HG03457 (cell line): ENCODE measurements at regions not wholly inside any gene's neighbourhood (a gene's known extent, or its start where the extent isn't known, plus 50 kb on each side); places are given as distances from the start of the nearest gene placed in this dataset.

ENCODE experiments used
- ATAC-seq: cut with Tn5 transposase; IDR thresholded peaks from one replicate; pipeline ENCODE4 v1.9.1; 2021; ENCODE audit warnings: moderate number of reproducible peaks; ENCODE audit not compliant: unreplicated experiment

DNA sequence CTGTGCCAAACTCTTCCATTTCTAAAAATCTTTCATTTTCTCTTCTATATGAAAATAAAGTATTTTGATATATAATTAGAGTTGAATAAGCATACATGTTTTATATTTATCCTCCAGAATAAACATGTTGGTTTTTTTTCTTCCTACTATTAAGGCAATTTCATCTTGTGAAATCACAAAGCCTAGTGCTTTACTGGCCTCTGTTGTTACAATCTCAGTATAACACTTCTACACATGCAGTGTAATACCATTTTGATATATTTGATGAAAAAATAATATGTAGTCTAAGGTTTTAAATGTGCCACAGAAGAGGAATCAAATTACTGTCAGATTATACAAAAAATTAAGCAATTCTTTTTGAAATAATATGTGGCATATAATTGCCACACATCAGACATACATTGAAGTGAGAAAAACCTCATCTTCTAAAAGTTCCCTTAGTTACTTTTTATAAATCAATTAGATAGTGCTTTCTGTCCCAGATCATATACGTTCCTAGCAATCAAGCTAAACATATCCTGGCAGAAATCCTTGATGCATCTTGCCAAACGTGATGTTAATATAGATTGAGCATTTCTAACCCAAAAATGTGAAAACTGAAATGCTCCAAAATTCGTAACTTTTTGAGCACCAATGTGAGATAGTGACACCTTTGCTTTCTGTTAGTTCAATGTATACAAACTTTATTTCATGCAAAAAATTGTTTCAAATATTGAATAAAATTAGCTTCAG lies 225.1 kb upstream of the MANEA start:
- no peak for ATAC-seq

DNA sequence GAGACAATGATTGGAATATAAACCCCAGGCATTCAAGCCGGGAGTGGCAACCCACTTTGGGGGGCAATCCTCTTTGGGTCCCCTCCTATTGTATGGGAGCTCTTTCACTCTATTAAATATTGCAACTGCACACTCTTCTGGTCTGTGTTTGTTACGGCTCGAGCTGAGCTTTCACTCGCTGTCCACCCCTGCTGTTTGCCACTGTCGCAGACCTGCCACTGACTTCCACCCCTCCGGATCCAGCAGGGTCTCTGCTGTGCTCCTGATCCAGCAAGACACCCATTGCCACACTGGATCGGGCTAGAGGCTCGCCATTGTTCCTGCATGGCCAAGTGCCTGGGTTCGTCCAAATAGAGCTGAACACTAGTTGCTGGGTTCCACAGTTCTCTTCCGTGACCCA lies 222.8 kb upstream of the MANEA start:
- no peak for ATAC-seq

DNA sequence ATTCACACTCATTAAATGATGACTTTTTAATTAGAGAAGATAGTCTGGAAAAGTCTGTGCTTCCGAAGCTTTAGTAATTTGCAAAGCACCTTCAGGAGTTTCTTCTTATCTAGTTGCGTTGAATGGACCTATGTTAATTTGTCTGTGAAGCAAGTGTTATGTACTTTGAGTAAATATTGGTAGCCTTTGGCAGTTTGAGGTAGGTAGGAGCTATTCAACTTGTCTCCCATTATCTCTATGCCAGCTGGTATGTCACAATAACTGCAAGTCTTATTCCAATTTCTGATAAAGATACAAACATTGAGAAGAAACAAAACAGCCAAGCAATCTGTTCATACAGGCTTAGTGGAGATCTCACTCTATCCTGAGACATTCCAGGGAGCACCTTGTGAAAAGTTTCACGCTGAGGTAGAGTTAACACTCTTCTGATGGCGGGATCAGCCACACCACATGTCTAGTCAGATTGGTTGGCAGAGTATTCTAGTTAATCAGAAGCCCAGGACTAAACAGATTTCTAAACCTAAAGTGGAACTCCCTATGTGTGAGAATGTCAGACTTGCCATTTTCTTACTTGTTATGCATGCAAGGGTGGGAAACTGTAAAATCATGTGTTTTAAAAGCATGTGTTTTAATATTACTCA lies 219.8 kb upstream of the MANEA start:
- ATAC-seq, result no peak

DNA sequence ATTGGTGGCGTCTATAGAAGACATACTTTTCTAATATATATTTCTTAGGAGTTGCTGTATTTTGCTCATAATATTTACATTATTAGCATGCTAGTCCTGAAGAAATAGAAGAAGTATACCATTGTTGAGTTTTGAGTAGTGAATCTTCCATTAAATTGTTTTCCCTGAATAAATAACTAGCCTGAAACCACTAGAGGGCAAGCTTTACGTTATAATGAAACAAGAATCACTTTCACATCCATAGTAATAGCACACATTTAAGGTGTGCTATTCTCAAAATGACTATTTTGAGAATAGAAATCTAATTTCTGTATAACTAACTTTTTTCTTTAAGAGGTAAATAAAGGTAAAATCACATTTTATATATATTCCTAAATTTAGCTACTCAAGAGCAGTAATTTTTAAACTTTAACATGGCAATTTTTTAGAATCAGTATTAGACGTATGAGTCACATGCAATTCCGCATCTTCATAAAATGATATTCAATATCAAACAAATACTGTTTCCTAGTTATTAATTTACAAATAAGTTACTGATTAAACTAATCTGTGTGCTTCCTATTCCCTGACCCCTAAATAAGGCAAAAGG lies 213.2 kb upstream of the MANEA start:
- ATAC-seq, result peak; percentile 83

DNA sequence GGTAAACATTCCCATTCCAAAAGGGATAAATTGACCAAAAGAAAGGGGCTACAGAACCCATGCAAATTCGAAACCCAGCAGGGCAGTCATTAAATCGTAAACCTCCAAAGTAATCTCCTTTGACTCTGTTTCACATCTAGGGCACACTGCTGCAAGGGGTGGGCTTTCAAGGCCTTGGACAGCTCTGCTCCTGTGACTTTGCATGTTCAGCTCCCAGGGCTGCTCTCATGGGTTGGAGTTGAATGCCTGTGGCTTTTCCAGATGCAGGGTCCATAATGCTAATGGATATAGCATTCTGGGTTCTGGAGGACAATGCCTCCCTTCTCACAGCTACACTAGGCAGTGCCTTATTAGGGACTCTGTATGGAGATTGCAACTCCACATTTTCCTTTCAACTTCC lies 211.9 kb upstream of the MANEA start:
- no peak for ATAC-seq

DNA sequence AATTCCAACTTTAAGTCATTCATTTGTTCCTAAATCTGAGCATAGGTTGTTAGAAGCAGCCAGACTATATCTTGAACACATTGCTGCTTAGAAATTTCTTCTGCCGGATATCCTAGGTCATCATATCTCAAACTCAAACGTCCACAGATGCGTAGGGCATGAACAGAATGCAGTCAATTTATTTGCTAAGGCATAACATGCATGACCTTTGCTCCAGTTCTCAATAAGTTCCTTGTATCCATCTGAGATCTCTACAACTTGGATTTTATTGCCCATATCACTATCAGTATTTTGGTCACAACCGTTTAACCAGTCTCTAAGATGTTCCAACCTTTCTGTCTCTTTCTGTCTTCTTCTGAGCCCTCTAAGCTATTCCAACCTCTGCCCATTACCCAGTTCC lies 210.9 kb upstream of the MANEA start:
- ATAC-seq, result no peak

DNA sequence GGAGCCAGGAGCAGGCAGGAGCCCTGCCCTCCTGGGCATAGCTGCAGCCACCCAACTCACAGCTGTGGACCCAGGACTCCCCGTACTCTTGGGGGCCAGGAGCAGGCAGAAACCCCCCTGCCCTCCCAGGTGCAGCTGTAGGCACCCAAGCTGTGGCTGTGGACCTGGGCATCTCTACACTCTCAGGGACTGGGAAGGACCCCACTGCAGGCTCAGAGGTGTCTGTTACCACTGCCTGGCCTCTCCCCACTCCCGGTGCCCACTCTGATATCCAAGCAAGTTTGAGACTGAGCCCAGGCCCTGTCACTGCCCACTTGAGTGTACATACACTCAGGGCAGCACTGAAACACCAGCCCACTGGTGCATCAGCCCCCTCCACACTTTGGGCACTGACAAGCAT lies 193.5 kb upstream of the MANEA start:
- ATAC-seq, result no peak

DNA sequence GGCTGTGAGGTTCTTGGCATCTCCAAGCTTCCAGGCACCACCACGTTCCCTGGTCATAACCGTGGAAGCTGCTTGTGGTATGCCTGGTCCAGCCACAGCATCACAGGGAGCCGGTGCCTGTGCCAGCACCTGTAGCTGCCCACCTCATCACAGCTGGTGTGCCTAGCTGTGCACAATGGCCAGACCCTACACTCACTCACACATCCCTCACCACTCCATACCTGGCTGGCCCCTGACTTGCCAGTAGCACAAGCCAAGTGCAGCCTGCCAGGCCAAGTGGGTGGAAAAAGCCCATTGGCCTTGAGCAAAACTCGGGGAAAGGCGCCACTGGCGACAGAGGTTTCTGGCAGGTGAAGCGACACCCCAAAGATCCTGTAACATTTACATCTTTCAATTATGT lies 192.3 kb upstream of the MANEA start:
- no peak for ATAC-seq

DNA sequence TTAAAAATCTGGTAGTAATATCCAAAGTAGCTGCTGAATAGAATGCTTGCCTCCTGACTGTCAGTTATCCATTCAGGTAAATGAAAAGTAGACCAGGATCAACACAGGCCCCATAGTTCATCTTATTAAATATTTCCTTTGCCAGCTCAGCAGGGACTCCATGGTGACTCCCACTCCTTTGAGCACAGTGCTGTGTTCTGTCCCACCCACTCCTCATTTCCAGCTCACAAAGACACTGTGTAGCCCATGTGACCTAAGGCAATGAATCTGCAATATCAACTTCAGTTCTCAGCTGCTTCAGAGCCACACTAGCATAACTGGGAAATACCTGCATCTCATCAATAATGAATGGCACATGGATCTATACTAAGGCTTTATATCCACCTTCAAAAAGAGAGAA lies 189.5 kb upstream of the MANEA start:
- ATAC-seq, result no peak

DNA sequence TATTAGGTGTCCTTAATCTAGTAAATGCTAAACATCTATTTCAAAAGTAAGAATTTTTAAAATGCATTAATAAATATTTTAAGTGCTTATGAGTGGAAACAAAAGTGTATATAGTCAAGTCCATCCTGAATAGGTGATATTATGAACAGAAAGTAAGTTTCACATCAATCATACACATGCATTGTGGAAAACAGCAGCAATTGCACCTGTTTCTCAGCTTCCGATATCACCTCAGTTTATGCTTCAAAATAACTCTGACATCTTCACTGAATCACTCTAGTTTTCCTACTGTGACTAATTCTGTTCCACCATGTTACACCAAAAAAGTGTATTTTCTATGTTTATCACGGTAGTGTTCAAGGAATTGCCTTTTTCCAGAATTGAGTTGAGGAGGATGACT lies 172.6 kb upstream of the MANEA start:
- ATAC-seq, result no peak

DNA sequence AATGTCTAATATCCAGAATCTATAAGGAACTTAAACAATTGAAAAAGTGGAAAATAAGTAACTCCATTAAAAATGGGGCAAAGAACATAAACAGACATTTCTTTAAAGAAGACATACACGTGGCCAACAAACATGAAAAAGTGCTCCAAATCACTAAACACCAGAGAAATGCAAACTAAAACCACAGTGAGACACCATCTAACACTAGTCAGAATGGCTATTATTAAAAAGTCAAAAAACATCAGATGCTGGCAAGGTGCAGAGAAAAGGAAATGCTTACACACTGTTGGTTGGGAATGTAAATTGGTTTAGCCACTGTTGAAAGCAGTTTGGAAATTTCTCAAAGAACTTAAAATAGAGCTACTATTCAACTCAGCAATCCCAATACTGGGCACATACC lies 169.2 kb upstream of the MANEA start:
- ATAC-seq, result no peak

DNA sequence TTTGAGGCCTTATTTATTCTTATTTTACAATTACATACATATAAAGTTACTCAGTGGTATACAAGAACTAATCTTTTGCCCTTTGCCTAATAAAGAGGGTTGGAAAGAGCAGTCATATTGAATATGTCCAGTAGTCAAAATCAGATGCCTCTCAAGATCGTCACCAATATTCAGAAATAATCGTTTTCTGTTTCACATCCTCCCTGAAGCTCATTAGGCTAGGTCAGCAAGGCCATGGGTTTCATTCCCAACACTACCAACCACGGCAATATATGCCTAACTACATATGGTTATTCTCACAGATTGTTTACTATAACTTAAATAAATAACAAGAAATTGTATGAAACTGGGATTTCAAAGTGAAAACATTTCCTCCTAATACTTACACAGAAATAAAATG lies 167.2 kb upstream of the MANEA start:
- no peak for ATAC-seq

DNA sequence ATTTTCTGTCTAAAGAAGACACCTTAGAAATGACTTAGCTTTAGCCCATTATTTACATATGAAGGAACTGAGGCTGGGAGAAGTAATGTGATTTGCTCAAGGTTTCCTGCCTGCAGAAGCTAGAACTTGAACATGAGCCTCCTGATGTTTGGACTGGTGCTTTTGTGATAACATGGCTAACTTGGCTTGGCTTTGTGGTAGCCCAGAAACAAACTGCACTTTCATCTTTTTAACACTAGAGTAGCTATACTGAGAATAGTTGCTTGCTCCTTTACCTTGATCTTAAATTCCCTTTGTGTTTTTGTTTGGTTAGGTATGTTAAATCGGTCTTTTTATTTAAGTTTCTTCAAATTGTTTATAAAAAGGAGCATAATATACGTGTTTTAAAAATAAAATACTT lies 163.5 kb upstream of the MANEA start:
- ATAC-seq, result no peak

DNA sequence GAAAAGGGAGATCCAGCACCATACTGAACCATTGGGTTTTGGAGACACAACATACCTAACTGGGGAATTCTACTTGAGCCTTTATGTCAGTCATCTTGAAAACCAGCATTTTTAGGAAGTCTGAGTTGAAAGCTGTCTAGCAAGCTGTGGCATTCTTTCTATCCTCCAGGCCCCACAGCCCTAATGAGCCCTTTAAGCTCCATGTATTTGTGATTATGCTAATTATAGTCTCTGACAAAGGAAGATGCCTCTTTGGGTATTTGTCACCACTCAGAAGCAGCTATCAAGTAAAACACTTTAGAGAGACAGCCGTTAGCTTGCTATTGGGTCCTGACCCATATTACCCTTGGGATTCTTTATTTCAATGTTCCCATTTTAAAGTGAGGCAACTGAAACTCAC lies 159.5 kb upstream of the MANEA start:
- no peak for ATAC-seq

DNA sequence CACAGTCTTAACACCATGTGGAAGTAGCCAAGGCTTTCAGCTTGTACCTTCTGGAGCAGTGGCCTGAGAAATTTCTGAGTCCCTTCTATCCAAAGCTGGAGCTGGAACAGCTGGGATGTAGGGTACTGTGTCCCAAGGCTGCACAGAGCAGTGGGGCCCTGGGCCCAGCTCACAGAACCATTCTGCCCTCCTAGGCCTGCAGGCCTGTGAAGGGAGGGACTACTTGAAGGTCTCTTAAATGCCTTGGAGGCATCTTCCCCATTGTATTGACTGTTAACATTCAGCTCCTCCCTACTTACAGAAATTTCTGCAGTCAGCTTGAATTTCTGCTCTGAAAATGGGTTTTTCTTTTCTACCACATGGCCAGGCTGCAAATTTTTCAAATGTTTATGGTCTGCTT lies 156.5 kb upstream of the MANEA start:
- ATAC-seq, result no peak

DNA sequence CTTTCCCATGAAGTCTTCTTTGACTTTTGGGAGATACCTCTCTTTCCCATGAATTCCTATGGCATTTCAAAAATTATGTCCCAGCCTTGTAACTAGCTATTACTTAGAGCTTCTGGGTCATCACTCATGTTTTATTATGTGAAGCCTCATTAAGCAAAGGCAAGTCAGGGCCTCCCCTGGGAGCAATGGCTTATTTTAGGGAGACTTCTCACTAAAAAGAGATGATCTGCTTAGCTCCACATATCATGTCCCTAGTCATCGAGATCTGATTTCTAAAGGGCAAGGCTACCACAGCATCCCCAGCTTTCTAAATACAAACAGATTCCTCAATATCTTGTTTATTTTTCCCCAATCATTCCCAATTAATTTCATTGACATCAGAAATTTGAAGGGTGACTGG lies 154.0 kb upstream of the MANEA start:
- ATAC-seq, result no peak

DNA sequence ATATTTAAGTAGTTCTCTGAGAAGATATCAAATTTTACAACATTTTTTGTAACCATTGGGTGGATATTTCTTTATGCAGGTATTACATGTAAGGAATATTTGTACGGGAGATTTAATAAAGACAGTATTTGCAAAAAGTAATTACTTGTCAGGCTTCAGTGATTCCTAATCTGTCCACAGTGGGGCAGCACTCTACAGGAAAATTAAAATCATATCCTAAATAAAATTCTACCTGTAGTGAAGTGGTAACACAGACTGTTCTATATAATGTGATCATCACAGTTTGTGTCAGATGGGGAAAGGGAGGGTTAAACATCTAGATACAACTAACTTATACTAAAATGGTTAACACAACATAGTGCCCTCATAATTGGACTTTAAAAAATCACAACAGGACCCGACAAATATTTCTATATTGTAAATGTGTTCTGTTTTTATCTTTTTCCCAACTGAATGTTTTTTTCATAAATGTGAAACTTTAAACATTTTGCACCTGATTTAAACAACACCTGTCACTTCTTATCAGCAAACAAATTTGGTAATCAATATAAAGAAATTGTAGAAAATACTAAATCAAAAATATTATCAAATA lies 145.6 kb upstream of the MANEA start:
- ATAC-seq, result no peak

DNA sequence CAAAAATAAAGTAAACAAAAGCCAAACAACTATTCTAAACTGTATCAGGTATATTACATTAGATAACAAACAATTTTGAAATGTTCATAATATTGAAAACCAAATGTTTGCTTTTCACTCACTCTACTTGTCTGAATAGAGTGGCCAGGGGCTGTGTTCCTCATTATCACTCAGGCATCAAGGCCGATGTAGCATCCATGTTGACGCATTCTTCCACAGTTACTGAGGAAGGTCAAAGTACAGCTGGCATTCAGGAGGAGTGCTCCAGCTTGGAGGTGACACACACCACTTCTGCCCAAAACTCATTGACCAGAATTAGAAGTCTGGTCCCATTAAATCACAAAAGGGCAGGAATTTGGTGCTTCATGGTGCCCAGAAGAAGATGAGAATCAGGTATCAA lies 137.6 kb upstream of the MANEA start:
- ATAC-seq, result no peak

DNA sequence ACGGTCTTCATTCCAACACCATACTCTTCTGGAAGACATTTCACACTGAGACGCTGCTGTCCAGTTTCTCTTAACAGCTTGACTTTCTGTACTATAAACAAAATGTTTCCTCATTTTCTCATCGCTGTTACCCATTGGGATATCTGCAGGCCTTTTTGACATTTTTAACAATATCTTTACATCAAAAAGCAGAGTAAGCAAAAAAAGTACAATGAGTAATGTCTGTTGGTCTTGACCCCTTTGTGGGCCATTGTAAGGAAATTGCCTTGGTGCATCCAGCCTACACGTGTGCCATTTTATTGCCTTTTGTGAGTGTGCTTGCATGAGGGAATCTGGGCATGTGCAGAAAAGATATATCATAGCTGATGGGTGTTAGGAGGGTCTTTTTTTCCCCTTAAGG lies 129.1 kb upstream of the MANEA start:
- ATAC-seq, result no peak

DNA sequence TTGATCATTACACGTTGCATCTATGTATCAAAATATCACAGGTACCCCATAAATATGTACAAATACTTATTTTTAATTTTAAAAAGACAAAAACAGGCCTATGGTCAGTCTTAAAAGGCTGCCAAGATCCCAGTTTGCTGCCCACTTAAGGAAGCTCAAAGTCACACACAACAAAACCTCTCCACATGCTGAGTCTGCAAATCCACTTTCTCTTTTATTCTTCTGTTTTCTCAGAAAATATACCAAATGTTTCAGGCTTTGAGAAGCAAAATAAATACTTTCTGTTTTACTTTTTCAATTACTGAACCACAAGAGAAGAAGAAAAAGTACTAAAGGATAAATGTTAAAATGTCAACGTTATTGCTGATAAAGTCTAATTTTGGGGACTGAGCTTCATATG lies 107.8 kb upstream of the MANEA start:
- ATAC-seq, result no peak

DNA sequence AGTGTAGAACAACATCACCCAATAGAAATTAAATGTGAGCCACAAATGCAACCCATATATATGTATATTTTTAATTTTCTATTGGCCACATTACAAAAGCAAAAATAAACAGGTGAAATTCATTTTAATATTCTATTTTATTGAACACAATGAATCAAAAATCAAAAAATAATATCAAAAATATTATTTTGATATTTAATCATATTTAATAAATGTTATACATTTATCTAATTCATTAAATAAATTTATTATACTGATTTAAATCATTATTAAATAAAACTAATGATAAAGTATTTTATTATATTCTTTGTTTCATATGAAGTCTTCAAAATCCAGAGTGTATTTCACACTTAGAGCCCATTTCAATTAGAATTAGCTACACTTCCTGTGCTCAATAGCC lies 98.4 kb upstream of the MANEA start:
- no peak for ATAC-seq

DNA sequence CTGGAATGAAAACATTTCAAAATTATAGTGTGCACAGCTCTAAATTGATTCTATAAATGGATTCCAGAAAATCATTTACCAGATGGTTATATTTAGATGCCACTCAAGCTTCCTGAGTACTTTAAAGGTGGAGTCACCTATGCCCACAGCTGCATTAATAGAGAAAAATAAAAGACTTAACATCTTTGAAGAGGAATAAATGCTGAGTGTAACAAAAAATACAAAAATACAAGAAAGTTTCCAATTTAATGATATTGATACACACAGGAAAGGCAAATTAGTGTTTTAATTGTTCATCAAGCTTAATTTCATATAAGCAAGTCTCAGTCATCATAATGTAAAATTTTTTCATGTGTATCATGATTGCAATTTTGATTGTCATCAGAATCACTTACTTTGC lies 89.5 kb upstream of the MANEA start:
- no peak for ATAC-seq
